K562 (cell line): ENCODE measurements at regions not wholly inside any gene's neighbourhood (a gene's known extent, or its start where the extent isn't known, plus 50 kb on each side); places are given as distances from the start of the nearest gene placed in this dataset.

Experiments
- ATAC-seq: fragments of 200-7000 bp; cut with Tn5 transposase; 3 replicates; pipeline ENCODE4 v1.9.1; 2020; ENCODE audit warnings: moderate library complexity
- BruUV-seq: library from RNA; stranded (reverse); fragments of 400-500 nt; replicated peaks from 2 replicates; lab custom pipeline; 2021; lab: Mats Ljungman, UMichigan
- CTCF ChIA-PET: fragments of 300-600 bp; formaldehyde crosslinking; extraction: SDS; loops from one replicate; lab custom pipeline; 2021; ENCODE audit warnings: low intra/inter-chr PET ratio; lab: Yijun Ruan, JAX
- POLR2A ChIA-PET: fragments of 300-600, 350-650 bp; sonication (Branson Sonifier 250); formaldehyde crosslinking; extraction: SDS; loops from one replicate; lab custom pipeline; 2021; ENCODE audit warnings: antibody characterized with exemption, inconsistent platforms; lab: Yijun Ruan, JAX
- DNase-seq, 4 experiments: peaks; one replicate each; pipeline versions ENCODE4 v3.0.0 to v3.0.0-alpha.2; 2011 to 2018; ENCODE audit warnings: low spot score in 3 of 4, mixed read lengths in 3 of 4; ENCODE audit errors: extremely low read depth in 1 of 4
- FAIRE-seq: peaks from 2 replicates; lab custom pipeline; 2011; peaks lifted over from hg19 to GRCh38; lab: Jason Lieb, UNC
- H2AFZ ChIP-seq: 2 replicates; pipeline ENCODE4 v1.6.0; 2011; ENCODE audit warnings: low read depth, low read length, control low read depth, inconsistent platforms
- H3K27ac ChIP-seq: fragments of 200-600 bp; 3 replicates; pipeline ENCODE4 v1.8.0; 2011; ENCODE audit warnings: low read depth, mild to moderate bottlenecking, control low read depth, inconsistent platforms, low read length, moderate library complexity, mixed read lengths; ENCODE audit errors: extremely low read depth
- H3K27me3 ChIP-seq, 2 experiments: fragments of 300-600 bp in 1 of 2; 2 replicates in 1 of 2; 3 replicates in 1 of 2; pipeline versions ENCODE4 v1.6.0 to v1.8.0; 2011; ENCODE audit warnings: inconsistent platforms in 2 of 2, low read length in 2 of 2, mild to moderate bottlenecking in 1 of 2, mixed read lengths in 1 of 2, moderate library complexity in 1 of 2; ENCODE audit not compliant: control insufficient read depth in 2 of 2, insufficient read depth in 2 of 2
- H3K36me3 ChIP-seq: fragments of 300-600 bp; 3 replicates; pipeline ENCODE4 v1.8.0; 2011; ENCODE audit warnings: mild to moderate bottlenecking, low read length, inconsistent platforms; ENCODE audit not compliant: control insufficient read depth, insufficient read depth
- H3K4me1 ChIP-seq, 2 experiments: fragments of 200-600 bp in 1 of 2; replicated peaks in 1 of 2; 2 replicates in 1 of 2; 3 replicates in 1 of 2; pipeline versions ENCODE4 v1.5.1 to v1.8.0; 2011; ENCODE audit warnings: inconsistent platforms in 2 of 2, low read length in 2 of 2, mild to moderate bottlenecking in 1 of 2, mixed read lengths in 1 of 2, moderate library complexity in 1 of 2; ENCODE audit not compliant: control insufficient read depth in 2 of 2, insufficient read depth in 2 of 2
- H3K4me2 ChIP-seq: 2 replicates; pipeline ENCODE4 v1.6.1; 2011; ENCODE audit warnings: low read length, control low read depth, inconsistent platforms, mixed read lengths; ENCODE audit not compliant: insufficient read depth
- H3K4me3 ChIP-seq: fragments of 200-600 bp; sonication (generic), shearing (Covaris generic); 2 replicates; pipeline ENCODE4 v1.5.1; 2016; ENCODE audit warnings: control low read depth, inconsistent platforms
- H3K79me2 ChIP-seq: fragments of 200-600 bp; 3 replicates; pipeline ENCODE4 v1.8.0; 2011; ENCODE audit warnings: low read length, inconsistent platforms; ENCODE audit not compliant: control insufficient read depth, insufficient read depth
- H3K9ac ChIP-seq, 2 experiments: 2 replicates each; pipeline versions ENCODE4 v1.6.0 to v1.6.1; 2011; ENCODE audit warnings: low read depth in 2 of 2, low read length in 2 of 2, control low read depth in 1 of 2, inconsistent platforms in 1 of 2, mild to moderate bottlenecking in 1 of 2, mixed read lengths in 1 of 2; ENCODE audit not compliant: insufficient read depth in 1 of 2
- H3K9me1 ChIP-seq: one replicate; pipeline ENCODE4 v1.6.0; 2011; ENCODE audit warnings: inconsistent platforms, mild to moderate bottlenecking, low read length, moderate library complexity; ENCODE audit not compliant: control insufficient read depth, insufficient read depth
- H3K9me3 ChIP-seq: replicated peaks from 2 replicates; pipeline ENCODE4 v1.5.1; 2011; ENCODE audit warnings: low read depth, low read length, inconsistent platforms; ENCODE audit not compliant: control insufficient read depth, insufficient read depth
- H4K20me1 ChIP-seq: replicated peaks from 2 replicates; pipeline ENCODE4 v1.6.1; 2011; ENCODE audit warnings: low read length, inconsistent platforms, mixed read lengths; ENCODE audit not compliant: control insufficient read depth, insufficient read depth
- CREB3L1 ChIP-seq: fragments of 450-650 bp; IDR thresholded peaks from 2 replicates; pipeline ENCODE4 v1.6.1; 2014; ENCODE audit warnings: low read depth, mild to moderate bottlenecking, moderate library complexity, borderline replicate concordance
- CTCFL ChIP-seq: IDR thresholded peaks from 2 replicates; pipeline ENCODE4 v1.6.1; 2011; ENCODE audit warnings: borderline replicate concordance, low read depth, mild to moderate bottlenecking, moderate library complexity, low read length; ENCODE audit not compliant: insufficient read depth, poor library complexity, severe bottlenecking
- FOSL1 ChIP-seq: fragments of 200-800 bp; sonication (Bioruptor generic); conservative IDR thresholded peaks from 2 replicates; pipeline ENCODE4 v1.6.1; 2016; ENCODE audit warnings: missing genetic modification characterization, missing compliant biosample characterization
- PRDM10 ChIP-seq: fragments of 450-650 bp; IDR thresholded peaks from 2 replicates; pipeline ENCODE4 v1.6.1; 2018; ENCODE audit not compliant: partially characterized antibody
- RB1 ChIP-seq: fragments of 450-650 bp; IDR thresholded peaks from 2 replicates; pipeline ENCODE4 v1.6.1; 2017; ENCODE audit warnings: low read depth, mild to moderate bottlenecking
- ZNF354B ChIP-seq: fragments of 250-450 bp; sonication (Bioruptor Pico); IDR thresholded peaks from 2 replicates; pipeline ENCODE4 v1.4.0; 2020
- ZNF699 ChIP-seq: fragments of 250-450 bp; sonication (Bioruptor Pico); IDR thresholded peaks from 2 replicates; pipeline ENCODE4 v1.8.0; 2021; ENCODE audit warnings: mild to moderate bottlenecking, moderate library complexity; ENCODE audit not compliant: insufficient replicate concordance
- WGBS: fragments of 100-300 bp; shearing (Covaris generic); methylation state at CpG from one replicate; pipeline ENCODE4 v1.1.6; 2016; ENCODE audit warnings: low coverage, mixed read lengths; ENCODE audit not compliant: insufficient coverage; ENCODE audit errors: missing lambda C conversion rate; 5-methylcytosine and 5-hydroxymethylcytosine counted together
- in situ Hi-C: fragments of 300-500 bp; cut with MboI; formaldehyde crosslinking; loops from 4 replicates; pipeline ENCODE4 v1.15.0; 2018; ENCODE audit warnings: inconsistent platforms, mixed read lengths
- intact Hi-C: fragments of 100-400 bp; cut with micrococcal nuclease; formaldehyde crosslinking; loops from 2 replicates; pipeline ENCODE4 v1.14.2; 2022

- H3K9ac ChIP-seq = no peak overlapping the region
- POLR2A ChIA-PET = interaction anchor here (0.9 kb wide), 1 partner anchor 9 kb away, joined by 3 read pairs; no protein-coding TSS in a partner anchor
- in situ Hi-C loops (no loop called here), intact Hi-C loops (no loop called here)
- no peak overlapping the region for H2AFZ ChIP-seq
- H3K79me2 ChIP-seq = no peaks in the 10 kb centered on the region
- TF ChIP-seq ZNF699 (CRISPR knock-in tag) (no peak), CTCFL (no peak), RB1 (no peak), ZNF354B (CRISPR knock-in tag) (no peak), PRDM10 (no peak), FOSL1 (tag) (no peak), CREB3L1 (no peak)
- no peaks in the 10 kb centered on the region for H3K4me1 ChIP-seq
- BruUV-seq = no TSS peak
- DNase-seq (no peak), ATAC-seq (no peak), FAIRE-seq (no peak)
- no peak overlapping the region for H3K4me2 ChIP-seq
- no peaks in the 10 kb centered on the region for H3K27me3 ChIP-seq
- no peaks in the 10 kb centered on the region for H4K20me1 ChIP-seq
- no peak overlapping the region for H3K27ac ChIP-seq
- H3K4me3 ChIP-seq = no peak overlapping the region
- CTCF ChIA-PET = no interaction called here
- WGBS = 0% methylated on average over 1 of the region's 1 CpG
- H3K9me3 ChIP-seq = no peaks in the 10 kb centered on the region
- no peaks in the 10 kb centered on the region for H3K9me1 ChIP-seq
- H3K36me3 ChIP-seq = no peaks in the 10 kb centered on the region
Observed at GRCh38 chr16:49168126-49168525, 113.5 kb downstream of the CBLN1 start.
